Kidney (tissue), 13 donors: ENCODE measurements at regions not wholly inside any gene's neighbourhood (a gene's known extent, or its start where the extent isn't known, plus 50 kb on each side); places are given as distances from the start of the nearest gene placed in this dataset.

Experiments used
- DNase-seq, 5 donors: peaks; one replicate each; pipeline ENCODE4 v3.0.0-alpha.2; 2013 to 2020
- FAIRE-seq: peaks from 2 replicates; lab custom pipeline; 2012; peaks lifted over from hg19 to GRCh38; lab: Jason Lieb, UNC
- H3K27ac ChIP-seq, 2 donors: one replicate each; pipeline ENCODE4 v1.7.0; 2013; ENCODE audit warnings: low read depth in 2 of 2, low read length in 2 of 2, inconsistent platforms in 1 of 2
- H3K27me3 ChIP-seq: one replicate; pipeline ENCODE4 v1.7.1; 2013; ENCODE audit warnings: low read length, inconsistent platforms; ENCODE audit not compliant: control insufficient read depth, insufficient read depth
- H3K36me3 ChIP-seq, 3 donors: one replicate each; pipeline versions ENCODE4 v1.7.0 to v1.7.1; 2013; ENCODE audit warnings: low read length in 3 of 3, control low read depth in 1 of 3, inconsistent platforms in 1 of 3; ENCODE audit not compliant: insufficient read depth in 3 of 3, control insufficient read depth in 2 of 3
- H3K4me1 ChIP-seq, 3 donors: one replicate each; pipeline versions ENCODE4 v1.7.0 to v1.7.1; 2013; ENCODE audit warnings: low read length in 3 of 3, inconsistent platforms in 1 of 3, low read depth in 1 of 3; ENCODE audit not compliant: control insufficient read depth in 2 of 3, insufficient read depth in 2 of 3
- H3K4me3 ChIP-seq, 3 donors: one replicate each; pipeline versions ENCODE4 v1.7.0 to v1.8.1; 2013; ENCODE audit warnings: low read length in 3 of 3, control low read depth in 1 of 3, inconsistent platforms in 1 of 3
- H3K9ac ChIP-seq, 3 donors: one replicate each; pipeline versions ENCODE4 v1.7.0 to v1.7.1; 2013; ENCODE audit warnings: low read length in 3 of 3, control low read depth in 1 of 3, inconsistent platforms in 1 of 3
- H3K9me3 ChIP-seq, 3 donors: one replicate each; pipeline versions ENCODE4 v1.7.0 to v1.7.1; 2013; ENCODE audit warnings: low read length in 3 of 3, control low read depth in 1 of 3, inconsistent platforms in 1 of 3; ENCODE audit not compliant: control insufficient read depth in 2 of 3, insufficient read depth in 1 of 3
- CTCF ChIP-seq: IDR thresholded peaks from 3 replicates; pipeline ENCODE4 v1.5.1; 2012; ENCODE audit warnings: mild to moderate bottlenecking, moderate library complexity, borderline replicate concordance; ENCODE audit not compliant: insufficient read depth; ENCODE audit errors: extremely low read depth
- intact Hi-C: fragments of 100-400 bp; cut with DNase I; formaldehyde crosslinking; loops from one replicate; pipeline ENCODE4 v1.11.1; 2022
- donor health status: control.
- donor health status: control.
- donor health status: control.
- donor health status: control.
- donor health status: control.
- donor health status: DM: yes; HTN: yes; CAD: no.
- donor health status: Normal renal cell carcinoma (clear cell type).

DNA sequence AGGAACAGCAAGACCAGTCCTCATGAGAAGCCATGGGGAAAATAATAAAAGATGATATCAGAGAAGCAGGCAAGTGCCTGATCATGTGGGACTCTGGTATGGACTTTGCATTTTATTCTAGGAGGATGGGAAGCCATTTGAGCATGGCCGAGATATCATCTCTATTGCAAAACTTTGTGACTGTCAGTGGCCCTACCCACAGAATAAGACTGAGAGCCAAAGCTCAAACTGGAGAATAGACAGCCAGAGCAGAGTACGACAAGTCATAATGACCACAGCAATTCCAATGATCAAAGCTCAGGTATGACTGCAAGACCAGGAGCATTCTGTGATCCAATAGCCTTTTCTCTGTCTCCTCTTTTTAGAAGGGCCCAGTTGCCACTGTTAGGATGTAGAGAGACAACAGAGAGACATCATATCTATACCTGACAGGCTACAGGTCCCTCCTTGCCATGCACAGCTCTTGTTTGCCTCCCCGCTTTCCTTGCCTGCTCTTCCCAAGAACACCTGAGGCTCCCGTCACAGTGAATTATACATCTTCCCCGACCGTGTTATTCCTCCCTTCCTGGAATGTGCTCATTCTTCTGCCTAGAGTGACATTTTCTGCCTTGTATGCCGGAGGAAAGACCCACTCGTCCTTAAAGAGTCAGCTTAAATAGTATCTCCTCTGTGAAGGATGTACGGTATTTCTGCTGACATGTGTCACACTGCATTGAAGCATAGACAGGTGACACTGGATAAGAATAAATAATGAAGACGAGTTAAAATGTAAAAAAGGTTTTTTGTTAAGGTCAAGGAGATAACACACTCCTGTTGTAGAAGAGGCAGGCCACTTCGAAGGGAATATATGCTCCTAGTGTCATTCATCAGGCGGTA, 248.7 kb upstream of the MAP3K1 start:
- no peak for TF ChIP-seq CTCF
- Histone ChIP-seq H3K4me1 (peaks cover 0 to 4% (median 0%) of the 10 kb centered on the region in 3 donors), H3K9ac (no peak overlapping the region), H3K9me3 (no peaks in the 10 kb centered on the region), H3K27ac (no peak overlapping the region), H3K4me3 (no peak overlapping the region), H3K36me3 (no peaks in the 10 kb centered on the region), H3K27me3 (no peaks in the 10 kb centered on the region)
- FAIRE-seq: no peak
- intact Hi-C loops: no loop called here
- peak in 1 of 5 donors; percentile 34 for DNase-seq

DNA sequence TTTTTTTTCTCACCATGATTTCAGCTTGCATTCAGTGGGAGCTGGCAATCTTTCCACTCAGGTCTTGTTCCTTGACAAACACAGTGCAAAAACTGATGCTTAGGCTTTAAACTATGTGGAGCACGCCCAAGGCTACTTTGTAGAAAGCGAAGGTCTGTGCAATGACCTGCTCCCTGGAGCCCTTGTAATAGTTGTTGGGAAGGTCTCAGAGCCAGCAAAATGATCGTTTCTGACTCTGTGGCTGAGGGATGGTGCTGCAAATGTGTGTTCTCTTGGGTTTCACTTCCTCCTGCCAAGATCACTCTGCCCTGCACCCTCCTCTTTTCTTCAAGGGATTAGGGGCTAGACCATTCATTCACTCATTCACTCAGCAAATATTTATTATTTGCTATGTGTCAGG, 249.7 kb upstream of the MAP3K1 start:
- no peak for TF ChIP-seq CTCF
- intact Hi-C loops: no loop called here
- H3K27ac ChIP-seq: no peak overlapping the region
- H3K9me3 ChIP-seq: no peaks in the 10 kb centered on the region
- H3K27me3 ChIP-seq: no peaks in the 10 kb centered on the region
- H3K4me1 ChIP-seq: peaks cover 0 to 4% (median 0%) of the 10 kb centered on the region in 3 donors
- H3K4me3 ChIP-seq: no peak overlapping the region
- FAIRE-seq: no peak
- peak in 1 of 5 donors; percentile 11 for DNase-seq
- no peak overlapping the region for H3K9ac ChIP-seq
- H3K36me3 ChIP-seq: no peaks in the 10 kb centered on the region

DNA sequence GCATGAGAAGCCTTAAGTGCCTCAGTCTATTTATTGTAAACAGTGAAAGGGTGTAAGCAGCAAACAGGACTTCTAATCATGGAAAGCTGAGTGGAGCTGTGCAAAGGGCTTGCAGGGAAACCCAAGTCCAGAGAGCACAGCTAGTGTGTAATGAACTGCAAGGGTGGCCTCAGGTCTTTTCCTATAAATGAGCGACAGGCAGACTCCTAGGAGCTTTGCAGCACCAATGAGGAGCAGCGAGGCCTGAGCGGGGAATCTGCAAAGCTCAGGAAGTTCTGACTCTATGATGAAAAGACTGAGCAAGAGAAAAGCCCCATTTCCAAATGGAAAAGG, 250.1 kb upstream of the MAP3K1 start:
- intact Hi-C loops: no loop called here
- no peaks in the 10 kb centered on the region for H3K27me3 ChIP-seq
- TF ChIP-seq CTCF: no peak
- H3K9ac ChIP-seq: no peak overlapping the region
- peaks cover 0 to 4% (median 0%) of the 10 kb centered on the region in 3 donors for H3K4me1 ChIP-seq
- no peak overlapping the region for H3K4me3 ChIP-seq
- H3K27ac ChIP-seq: no peak overlapping the region
- H3K9me3 ChIP-seq: no peaks in the 10 kb centered on the region
- FAIRE-seq (no peak), DNase-seq (peak in 2 of 5 donors; percentile 45 to 62)
- no peaks in the 10 kb centered on the region for H3K36me3 ChIP-seq
